ENCODE measurements at regions not wholly inside any gene's neighbourhood (a gene's known extent, or its start where the extent isn't known, plus 50 kb on each side); places are given as distances from the start of the nearest gene placed in this dataset.
"Not testable (repeated sequence)": the region's sequence is repeated elsewhere in the genome, so short reads cannot be mapped to it uniquely, and the experiment has no call there.

- DNase-seq (ENCODE audit: low spot score): no peak
Observed at GRCh38 chr21:28069450-28069923, 923.2 kb downstream of the LTN1 start.

DNA sequence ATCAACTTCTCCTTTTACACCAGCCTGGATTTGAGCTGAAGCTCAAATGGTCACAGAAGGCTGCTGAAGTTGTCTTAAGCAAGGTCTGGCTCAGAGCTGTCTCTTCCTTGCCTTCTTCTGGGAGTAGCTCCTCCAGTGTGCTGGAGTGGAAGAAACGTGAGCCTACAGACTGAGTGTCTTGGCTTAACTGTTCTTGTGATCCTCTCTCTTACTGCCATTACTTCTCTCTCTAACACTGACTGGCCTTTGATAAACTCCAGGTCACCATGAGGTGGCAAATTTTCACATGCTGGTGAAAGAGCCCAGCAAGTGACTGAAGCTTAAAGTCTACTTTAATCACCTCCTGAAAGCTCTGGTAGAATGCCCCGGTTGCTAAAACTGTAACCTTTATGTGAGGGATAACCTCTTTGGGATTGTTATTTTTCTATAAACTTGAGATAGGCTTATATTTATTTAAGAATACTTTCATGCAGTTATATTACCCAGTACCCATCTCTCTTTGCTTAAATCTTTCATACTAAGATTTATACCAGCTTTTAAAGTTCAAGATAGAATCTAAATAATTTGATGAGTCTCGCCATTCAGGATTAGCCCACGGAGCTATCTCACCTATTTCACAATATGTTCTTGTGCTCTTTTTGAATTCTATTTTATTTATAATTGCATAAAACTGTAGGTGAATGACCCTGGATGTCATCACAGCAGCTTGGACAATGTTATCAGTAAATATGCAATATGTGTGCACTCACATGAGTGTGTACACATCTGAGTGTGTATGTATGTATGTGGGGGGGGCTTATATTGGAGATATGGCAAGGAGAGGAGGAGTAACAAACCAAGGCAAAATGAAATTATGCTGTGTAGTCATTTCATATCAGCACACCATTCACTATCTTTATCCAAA lies 924.0 kb downstream of the LTN1 start:
- DNase-seq (ENCODE audit: low spot score): no peak

DNA sequence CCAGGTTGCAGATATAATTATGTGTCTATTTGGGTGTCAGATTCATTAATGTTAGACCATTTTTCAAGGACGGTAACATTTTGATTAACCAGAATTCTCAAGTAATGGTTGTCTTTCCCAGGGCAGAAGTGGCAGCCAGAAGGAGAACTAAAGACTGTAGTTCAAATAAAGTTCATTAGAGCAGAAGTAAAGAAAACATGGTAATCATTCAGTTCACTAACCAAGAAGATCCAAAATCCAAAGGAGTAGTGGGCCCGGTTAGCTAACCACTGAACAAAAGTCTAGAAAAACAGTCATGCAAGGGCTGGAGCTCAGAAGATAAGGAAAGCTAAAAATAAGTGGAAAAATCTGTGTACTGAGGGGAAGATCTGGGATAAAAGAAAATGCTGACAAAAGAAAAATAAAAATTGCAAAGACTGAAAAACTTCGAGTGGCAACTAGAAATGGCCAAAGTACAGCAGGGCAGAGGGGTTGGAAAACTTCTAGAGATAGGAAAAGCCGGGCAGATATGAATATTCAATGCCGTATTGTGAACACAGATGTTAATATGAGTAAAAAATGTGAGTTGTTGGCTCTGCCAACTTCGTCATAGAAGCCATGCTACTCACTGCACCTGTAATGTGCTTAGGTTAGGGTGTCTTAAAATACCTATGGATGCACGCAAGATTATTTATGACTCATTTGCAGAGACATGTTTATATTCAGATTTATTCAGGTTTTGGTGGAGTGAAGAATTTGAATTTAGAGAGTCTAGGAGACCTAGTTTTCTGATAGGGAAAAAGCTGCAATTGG lies 925.9 kb downstream of the LTN1 start:
- DNase-seq (ENCODE audit: low spot score): no peak

GRCh38 chr21:28066076-28066475 lies 926.6 kb downstream of the LTN1 start:
- DNase-seq (ENCODE audit: low spot score): no peak

DNA sequence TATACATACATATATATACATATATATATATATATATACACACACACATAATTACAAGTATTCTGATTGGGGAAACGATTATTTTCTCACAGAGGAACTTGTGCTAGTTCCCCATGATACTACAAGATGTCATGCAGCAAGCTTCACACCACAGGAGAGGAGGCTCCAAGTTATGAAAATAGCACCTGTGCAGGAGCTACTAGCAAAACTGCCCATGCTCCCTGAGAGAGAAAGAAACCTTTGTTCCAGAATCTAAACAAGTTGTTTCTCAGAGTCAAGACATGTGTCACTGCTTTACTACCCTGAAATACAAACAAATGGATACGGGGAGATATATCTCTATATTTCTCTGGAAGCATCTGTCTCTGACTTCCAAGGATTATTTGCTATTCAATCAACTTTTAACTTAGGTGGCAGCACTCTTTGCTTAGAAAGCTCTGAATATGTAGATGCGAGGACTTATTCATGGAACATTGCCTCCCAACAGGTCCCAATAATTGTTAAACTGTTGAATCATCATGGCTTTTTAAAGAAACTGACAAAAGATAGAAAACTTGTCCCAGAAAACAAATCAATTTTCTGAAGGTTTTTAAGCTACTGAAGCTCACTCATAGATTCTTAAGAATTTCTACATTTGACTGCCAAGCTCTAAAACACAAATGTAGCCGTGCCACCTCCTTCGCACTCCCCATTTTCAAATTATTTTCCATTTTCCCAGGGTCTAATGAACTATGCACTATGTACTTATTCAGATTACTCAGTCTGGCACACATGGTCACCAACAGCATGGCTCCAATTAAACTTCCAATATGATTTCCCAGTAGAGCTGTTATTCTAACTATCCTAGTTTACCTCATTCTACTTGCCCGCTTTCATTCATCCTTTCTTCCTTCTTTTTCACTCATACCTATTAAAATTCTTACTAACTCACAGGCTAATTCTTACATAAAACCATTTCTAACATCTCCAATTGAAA lies 929.1 kb downstream of the LTN1 start:
- DNase-seq (ENCODE audit: low spot score): no peak

DNA sequence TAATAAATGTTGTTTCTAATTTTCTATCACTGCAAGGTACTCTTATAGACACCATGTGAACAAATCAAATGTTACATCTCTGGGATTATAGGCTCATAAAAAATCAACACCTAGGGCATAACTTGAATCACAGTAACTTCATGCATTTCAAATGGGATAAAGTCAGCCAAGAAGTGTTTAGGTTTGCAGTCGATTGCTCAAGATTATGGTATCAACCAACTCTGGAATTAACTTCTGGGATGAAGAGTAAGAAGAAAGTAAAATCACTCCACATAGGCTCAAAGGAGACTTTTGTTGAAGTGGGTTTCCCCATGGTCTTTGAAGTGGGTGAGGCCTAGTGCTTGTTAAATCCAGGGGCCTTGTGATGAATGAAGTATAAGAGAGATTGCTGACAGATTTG lies 939.7 kb downstream of the LTN1 start:
- DNase-seq (ENCODE audit: low spot score): not testable (repeated sequence)

DNA sequence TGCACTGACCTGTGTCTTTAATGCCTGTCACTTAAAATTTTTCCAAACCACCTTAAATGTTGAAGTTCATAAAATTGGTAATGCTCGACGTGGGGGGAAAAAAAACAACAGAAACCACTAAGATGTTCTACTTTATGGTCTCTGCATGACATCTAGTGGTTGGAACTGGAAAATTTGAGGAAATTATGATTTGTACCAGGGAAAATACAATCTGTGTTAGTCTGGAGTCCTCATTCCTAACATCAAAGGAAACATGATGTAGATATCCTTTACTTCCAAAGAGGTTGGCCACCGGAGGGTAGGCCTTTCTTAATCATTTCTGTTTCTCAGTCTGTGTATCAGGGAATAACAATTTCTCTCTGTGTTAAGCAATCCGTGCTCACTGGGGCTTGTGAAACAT lies 941.0 kb downstream of the LTN1 start:
- not testable (repeated sequence) for DNase-seq (ENCODE audit: low spot score)

DNA sequence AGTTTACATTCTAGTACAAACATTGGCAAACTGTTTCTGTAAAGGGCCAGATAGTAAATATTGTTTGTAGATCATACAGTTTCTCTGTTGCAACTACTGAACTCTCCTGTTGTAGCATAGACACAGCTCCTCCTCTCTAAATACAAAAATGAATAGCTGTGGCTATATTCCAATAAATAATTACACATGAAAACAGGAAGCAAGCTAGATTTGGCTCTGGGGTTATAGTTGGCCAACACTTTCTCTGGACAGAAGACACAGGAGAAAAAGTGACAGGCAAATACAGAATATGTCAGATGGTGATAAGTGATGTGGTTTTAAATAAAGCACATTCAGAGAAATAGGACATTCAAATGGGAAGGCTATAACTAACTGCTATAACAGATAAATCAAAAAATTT lies 957.0 kb downstream of the LTN1 start:
- DNase-seq (ENCODE audit: low spot score): not testable (repeated sequence)

GRCh38 chr21:28034916-28035315 lies 957.8 kb downstream of the LTN1 start:
- DNase-seq (ENCODE audit: low spot score): not testable (repeated sequence)

DNA sequence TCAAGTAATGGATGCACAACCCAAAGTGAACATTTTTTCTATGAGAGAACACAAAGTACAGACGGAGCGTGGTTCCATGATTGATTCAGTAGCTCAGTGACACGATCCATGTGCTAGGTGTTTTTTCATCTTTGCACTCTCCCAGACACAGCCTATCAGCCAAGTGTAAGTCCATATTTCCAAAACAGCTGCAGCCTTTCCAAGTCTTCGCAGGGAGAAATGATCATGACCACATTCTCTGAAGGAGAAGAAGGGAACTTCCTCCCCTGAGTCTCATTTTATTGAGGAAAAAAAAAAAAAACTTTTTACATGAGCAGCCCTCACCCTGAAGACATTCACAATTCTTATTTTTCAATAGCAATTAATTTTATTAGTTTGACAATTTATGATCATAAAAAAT lies 958.3 kb downstream of the LTN1 start:
- not testable (repeated sequence) for DNase-seq (ENCODE audit: low spot score)

DNA sequence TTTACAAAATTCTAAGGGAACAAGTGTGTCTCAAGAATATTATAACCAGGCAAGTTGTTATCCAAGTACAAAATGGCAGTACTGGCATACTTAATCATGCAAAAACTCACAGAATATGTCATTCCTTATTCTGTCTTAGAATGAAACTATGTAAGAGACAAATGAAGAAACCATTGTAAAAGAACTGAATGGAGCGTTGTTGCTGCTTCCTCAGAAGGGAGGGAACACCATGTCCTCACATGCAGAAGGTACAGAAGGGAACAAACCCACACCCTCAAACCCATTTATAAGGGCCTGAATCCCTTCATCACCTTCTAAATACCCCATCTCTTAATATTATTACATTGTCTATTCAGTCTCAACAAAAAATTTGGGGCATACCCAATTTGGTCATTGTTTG lies 960.0 kb downstream of the LTN1 start:
- DNase-seq (ENCODE audit: low spot score): not testable (repeated sequence)

GRCh38 chr21:28031066-28031465 lies 961.6 kb downstream of the LTN1 start:
- DNase-seq (ENCODE audit: low spot score): not testable (repeated sequence)

DNA sequence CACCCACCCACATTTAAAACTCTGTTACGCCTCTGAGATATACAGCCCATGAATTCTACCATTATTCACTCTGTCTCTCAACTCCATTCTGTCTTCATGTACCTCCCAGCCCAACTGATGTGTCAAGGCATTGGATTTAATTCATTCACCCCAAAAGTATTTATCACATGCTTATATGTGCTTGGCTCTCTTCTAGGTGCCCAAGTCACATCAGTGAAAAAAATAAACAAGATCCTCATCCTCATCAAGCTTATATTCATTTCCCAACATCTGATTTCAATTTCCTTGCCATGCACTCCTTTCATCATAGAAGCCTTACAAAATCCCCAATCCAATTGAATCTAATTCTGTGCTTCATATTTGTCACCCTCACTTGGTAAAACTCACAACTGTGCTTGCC lies 967.6 kb downstream of the LTN1 start:
- DNase-seq (ENCODE audit: low spot score): no peak

GRCh38 chr21:28018741-28019669 lies 973.7 kb downstream of the LTN1 start:
- no peak for DNase-seq (ENCODE audit: low spot score)

DNA sequence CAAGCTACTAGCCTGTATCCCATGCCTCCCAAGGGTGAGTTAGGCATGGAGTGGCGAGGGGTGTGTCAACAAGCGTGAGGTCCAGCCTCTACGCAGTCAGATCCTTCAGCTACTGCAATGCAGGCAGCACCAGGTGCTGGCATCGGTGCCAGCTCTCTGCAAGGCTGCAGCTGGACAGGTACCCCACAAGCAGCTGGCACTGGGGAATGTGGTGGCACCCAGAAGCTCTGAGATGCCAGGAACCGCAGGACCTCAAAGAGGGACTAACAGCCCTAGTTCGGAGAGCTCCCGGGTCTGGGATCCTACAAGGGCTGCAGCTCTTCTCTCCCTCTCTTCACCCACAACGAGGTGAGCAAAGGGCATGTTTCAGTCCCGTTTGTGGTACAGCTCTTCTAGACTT lies 974.5 kb downstream of the LTN1 start:
- no peak for DNase-seq (ENCODE audit: low spot score)

GRCh38 chr21:28016571-28016970 lies 976.1 kb downstream of the LTN1 start:
- no peak for DNase-seq (ENCODE audit: low spot score)

- DNase-seq (ENCODE audit: low spot score): not testable (repeated sequence)
Observed at GRCh38 chr21:28013123-28013522, 979.6 kb downstream of the LTN1 start.

- DNase-seq (ENCODE audit: low spot score): not testable (repeated sequence)
Observed at GRCh38 chr21:28011970-28012369, 980.7 kb downstream of the LTN1 start.

DNA sequence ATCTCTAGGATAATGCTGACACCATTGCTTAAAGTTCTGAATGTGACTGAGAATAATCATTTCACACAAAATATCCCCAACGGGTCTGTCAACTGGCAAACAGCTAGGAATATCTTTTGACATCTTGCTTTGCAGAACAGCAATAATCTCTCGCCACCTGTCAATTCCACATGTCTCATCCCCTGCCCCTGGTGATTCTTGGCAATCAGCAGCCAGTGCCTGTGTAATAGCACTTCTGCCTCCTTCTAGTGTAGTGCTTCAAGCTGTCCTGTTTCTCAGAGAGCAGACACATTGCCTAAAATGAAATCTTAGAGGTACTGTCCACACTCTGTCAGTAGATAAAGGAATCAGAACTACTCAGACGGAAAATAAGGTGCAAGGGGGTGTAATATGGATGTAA lies 984.4 kb downstream of the LTN1 start:
- DNase-seq (ENCODE audit: low spot score): not testable (repeated sequence)

- not testable (repeated sequence) for DNase-seq (ENCODE audit: low spot score)
Observed at GRCh38 chr21:28003627-28004026, 989.0 kb downstream of the LTN1 start.

DNA sequence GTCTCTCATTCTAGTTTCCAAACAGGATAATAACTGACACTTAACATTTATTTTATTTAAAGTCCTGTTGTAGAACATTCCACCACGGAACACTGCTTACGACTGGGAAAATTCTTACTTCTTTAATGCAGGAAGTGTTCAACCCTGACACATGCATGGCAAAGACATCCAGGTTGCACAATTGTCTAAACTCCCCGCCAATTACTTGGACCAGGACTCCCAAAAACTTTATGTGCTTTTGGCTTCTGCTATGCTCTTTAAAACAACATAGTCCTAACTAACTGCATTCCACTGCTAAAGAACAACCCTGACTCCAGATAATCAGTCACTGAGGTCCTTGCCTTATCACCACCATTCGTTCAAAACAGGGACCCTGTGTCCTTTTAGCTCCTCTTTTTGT lies 995.8 kb downstream of the LTN1 start:
- not testable (repeated sequence) for DNase-seq (ENCODE audit: low spot score)

Data from ecto neural progenitor cell (in vitro differentiated cells).